ENCODE measurements at regions not wholly inside any gene's neighbourhood (a gene's known extent, or its start where the extent isn't known, plus 50 kb on each side); places are given as distances from the start of the nearest gene placed in this dataset.

- DNase-seq (no peak), ATAC-seq (ENCODE audit: low read depth) (no peak)
- no peak overlapping the region for H3K4me3 Mint-ChIP-seq
- peaks cover 2% of the 10 kb centered on the region for H3K4me1 Mint-ChIP-seq
- POLR2A ChIA-PET = no interaction called here
- H3K36me3 Mint-ChIP-seq = no peaks in the 10 kb centered on the region
- H3K27ac Mint-ChIP-seq = no peak overlapping the region
- H3K27me3 Mint-ChIP-seq = peaks cover 3% of the 10 kb centered on the region
- no peaks in the 10 kb centered on the region for H3K9me3 Mint-ChIP-seq
Observed at GRCh38 chr4:100695039-100695654, 177.3 kb upstream of the EMCN start.

GRCh38 chr4:100694467-100694866, 176.6 kb upstream of the EMCN start:
- Mint-ChIP-seq H3K27ac (no peak overlapping the region), H3K4me3 (no peak overlapping the region), H3K36me3 (no peaks in the 10 kb centered on the region), H3K9me3 (no peaks in the 10 kb centered on the region), H3K27me3 (peaks cover 3% of the 10 kb centered on the region), H3K4me1 (no peaks in the 10 kb centered on the region)
- ATAC-seq (ENCODE audit: low read depth) = no peak
- POLR2A ChIA-PET = no interaction called here
- DNase-seq = no peak

GRCh38 chr4:100690812-100691211, 173.0 kb upstream of the EMCN start:
- Mint-ChIP-seq H3K4me3 (no peak overlapping the region), H3K36me3 (no peaks in the 10 kb centered on the region), H3K27ac (no peak overlapping the region), H3K27me3 (peaks cover 5% of the 10 kb centered on the region), H3K4me1 (no peaks in the 10 kb centered on the region), H3K9me3 (no peaks in the 10 kb centered on the region)
- ATAC-seq (ENCODE audit: low read depth) (no peak), DNase-seq (no peak)
- POLR2A ChIA-PET = no interaction called here

- Mint-ChIP-seq H3K36me3 (no peaks in the 10 kb centered on the region), H3K9me3 (no peaks in the 10 kb centered on the region)
Observed at GRCh38 chr4:100688368-100688767, 170.5 kb upstream of the EMCN start.

GRCh38 chr4:100682477-100683218, 164.8 kb upstream of the EMCN start:
- Mint-ChIP-seq H3K9me3 (peaks cover 2% of the 10 kb centered on the region), H3K36me3 (no peaks in the 10 kb centered on the region), H3K27me3 (peaks cover 13% of the 10 kb centered on the region), H3K4me1 (no peaks in the 10 kb centered on the region), H3K27ac (no peak overlapping the region), H3K4me3 (no peak overlapping the region)
- ATAC-seq (ENCODE audit: low read depth) (no peak), DNase-seq (no peak)
- POLR2A ChIA-PET = no interaction called here

More at GRCh38 chr4:100688368-100688767, 170.5 kb upstream of the EMCN start:
- DNase-seq (no peak), ATAC-seq (ENCODE audit: low read depth) (no peak)
- H3K4me1 Mint-ChIP-seq = no peaks in the 10 kb centered on the region
- H3K27ac Mint-ChIP-seq = no peak overlapping the region
- POLR2A ChIA-PET = no interaction called here
- peaks cover 8% of the 10 kb centered on the region for H3K27me3 Mint-ChIP-seq
- H3K4me3 Mint-ChIP-seq = no peak overlapping the region

GRCh38 chr4:100681289-100681688, 163.5 kb upstream of the EMCN start:
- POLR2A ChIA-PET = no interaction called here
- DNase-seq (no peak), ATAC-seq (ENCODE audit: low read depth) (no peak)
- Mint-ChIP-seq H3K27me3 (peaks cover 8% of the 10 kb centered on the region), H3K4me1 (no peaks in the 10 kb centered on the region), H3K36me3 (no peaks in the 10 kb centered on the region), H3K9me3 (peaks cover 2% of the 10 kb centered on the region), H3K4me3 (no peak overlapping the region), H3K27ac (no peak overlapping the region)

GRCh38 chr4:100679926-100680325, 162.1 kb upstream of the EMCN start:
- DNase-seq (no peak), ATAC-seq (ENCODE audit: low read depth) (no peak)
- peaks cover 8% of the 10 kb centered on the region for H3K27me3 Mint-ChIP-seq
- H3K4me3 Mint-ChIP-seq = no peak overlapping the region
- H3K9me3 Mint-ChIP-seq = peaks cover 2% of the 10 kb centered on the region
- POLR2A ChIA-PET = no interaction called here
- no peaks in the 10 kb centered on the region for H3K4me1 Mint-ChIP-seq
- H3K36me3 Mint-ChIP-seq = no peaks in the 10 kb centered on the region
- no peak overlapping the region for H3K27ac Mint-ChIP-seq

- Mint-ChIP-seq H3K27ac (no peak overlapping the region), H3K9me3 (no peaks in the 10 kb centered on the region), H3K4me1 (no peaks in the 10 kb centered on the region), H3K27me3 (no peaks in the 10 kb centered on the region), H3K4me3 (no peak overlapping the region), H3K36me3 (no peaks in the 10 kb centered on the region)
- POLR2A ChIA-PET = no interaction called here
- no peak for DNase-seq
- ATAC-seq (ENCODE audit: low read depth) = no peak
Observed at GRCh38 chr4:100674976-100675375, 157.2 kb upstream of the EMCN start.

GRCh38 chr4:100657187-100657586, 139.4 kb upstream of the EMCN start:
- peaks cover 2% of the 10 kb centered on the region for H3K27me3 Mint-ChIP-seq
- no peaks in the 10 kb centered on the region for H3K36me3 Mint-ChIP-seq

GRCh38 chr4:100651499-100652175, 133.8 kb upstream of the EMCN start:
- Mint-ChIP-seq H3K27ac (no peak overlapping the region), H3K36me3 (no peaks in the 10 kb centered on the region), H3K4me3 (no peak overlapping the region), H3K4me1 (no peaks in the 10 kb centered on the region), H3K27me3 (peaks cover 2% of the 10 kb centered on the region), H3K9me3 (no peaks in the 10 kb centered on the region)
- no peak for ATAC-seq (ENCODE audit: low read depth)
- POLR2A ChIA-PET = no interaction called here
- DNase-seq = no peak

More at GRCh38 chr4:100657187-100657586, 139.4 kb upstream of the EMCN start:
- no peak for DNase-seq
- H3K9me3 Mint-ChIP-seq = no peaks in the 10 kb centered on the region
- no peak for ATAC-seq (ENCODE audit: low read depth)
- POLR2A ChIA-PET = no interaction called here
- H3K4me1 Mint-ChIP-seq = no peaks in the 10 kb centered on the region
- no peak overlapping the region for H3K27ac Mint-ChIP-seq
- no peak overlapping the region for H3K4me3 Mint-ChIP-seq

- no peaks in the 10 kb centered on the region for H3K36me3 Mint-ChIP-seq
- no peaks in the 10 kb centered on the region for H3K27me3 Mint-ChIP-seq
- ATAC-seq (ENCODE audit: low read depth) (no peak), DNase-seq (no peak)
- H3K4me1 Mint-ChIP-seq = no peaks in the 10 kb centered on the region
- no peak overlapping the region for H3K4me3 Mint-ChIP-seq
- no peak overlapping the region for H3K27ac Mint-ChIP-seq
- H3K9me3 Mint-ChIP-seq = no peaks in the 10 kb centered on the region
- POLR2A ChIA-PET = no interaction called here
Observed at GRCh38 chr4:100649417-100649816, 131.6 kb upstream of the EMCN start.

GRCh38 chr4:100644150-100644549, 126.3 kb upstream of the EMCN start:
- H3K36me3 Mint-ChIP-seq = no peaks in the 10 kb centered on the region
- H3K4me1 Mint-ChIP-seq = no peaks in the 10 kb centered on the region
- peaks cover 4% of the 10 kb centered on the region for H3K27me3 Mint-ChIP-seq
- DNase-seq (no peak), ATAC-seq (ENCODE audit: low read depth) (no peak)
- no peak overlapping the region for H3K4me3 Mint-ChIP-seq
- no peaks in the 10 kb centered on the region for H3K9me3 Mint-ChIP-seq
- no peak overlapping the region for H3K27ac Mint-ChIP-seq
- POLR2A ChIA-PET = no interaction called here

- Mint-ChIP-seq H3K4me3 (no peak overlapping the region), H3K27ac (no peak overlapping the region), H3K36me3 (no peaks in the 10 kb centered on the region), H3K4me1 (no peaks in the 10 kb centered on the region), H3K9me3 (no peaks in the 10 kb centered on the region), H3K27me3 (peaks cover 14% of the 10 kb centered on the region)
- no peak for ATAC-seq (ENCODE audit: low read depth)
- POLR2A ChIA-PET = no interaction called here
- no peak for DNase-seq
Observed at GRCh38 chr4:100641336-100641735, 123.5 kb upstream of the EMCN start.

GRCh38 chr4:100635899-100636298, 118.1 kb upstream of the EMCN start:
- ATAC-seq (ENCODE audit: low read depth) (no peak), DNase-seq (no peak)
- no peaks in the 10 kb centered on the region for H3K4me1 Mint-ChIP-seq
- H3K9me3 Mint-ChIP-seq = no peaks in the 10 kb centered on the region
- H3K4me3 Mint-ChIP-seq = no peak overlapping the region
- H3K27me3 Mint-ChIP-seq = peaks cover 14% of the 10 kb centered on the region
- no peak overlapping the region for H3K27ac Mint-ChIP-seq
- POLR2A ChIA-PET = no interaction called here
- no peaks in the 10 kb centered on the region for H3K36me3 Mint-ChIP-seq

Data from activated naive CD8-positive, alpha-beta T cell treated with anti-CD3 and anti-CD28 coated beads, Interleukin-2, amount 10 ng/mL, durations not matched to agents 7 days and 5 days (primary cell).